Erythroblast (primary cell): ENCODE measurements at regions not wholly inside any gene's neighbourhood (a gene's known extent, or its start where the extent isn't known, plus 50 kb on each side); places are given as distances from the start of the nearest gene placed in this dataset.

ENCODE experiments used
- GATA1 ChIP-seq: IDR thresholded peaks from 2 replicates; pipeline ENCODE4 v1.6.1; 2011; ENCODE audit warnings: low read depth, mild to moderate bottlenecking, control low read depth, low read length, moderate library complexity
- POLR2A ChIP-seq: IDR thresholded peaks from 2 replicates; pipeline ENCODE4 v1.6.1; 2011; ENCODE audit warnings: mild to moderate bottlenecking, low read length

DNA sequence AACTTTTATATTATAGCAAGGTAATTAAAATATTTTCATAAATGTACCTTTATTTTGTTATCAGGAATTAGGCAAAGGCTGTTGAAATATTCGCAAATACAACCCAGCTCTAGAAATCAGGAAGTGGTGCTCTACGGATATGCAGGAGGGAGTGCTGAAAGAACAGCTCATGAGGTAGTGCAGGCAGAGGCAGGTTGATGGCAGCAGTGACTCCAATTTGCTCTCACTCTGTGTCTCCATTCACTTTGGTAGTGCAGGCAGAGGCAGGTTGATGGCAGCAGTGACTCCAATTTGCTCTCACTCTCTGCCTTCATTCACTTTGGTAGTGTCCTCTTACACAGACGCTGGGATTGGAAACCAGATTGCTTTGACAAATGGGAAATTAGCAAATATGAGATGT lies 277.9 kb downstream of the TRIML1 start:
- no peak for TF ChIP-seq POLR2A
- TF ChIP-seq GATA1 = no peak
